ENCODE measurements at regions not wholly inside any gene's neighbourhood (a gene's known extent, or its start where the extent isn't known, plus 50 kb on each side); places are given as distances from the start of the nearest gene placed in this dataset.
"Not testable (repeated sequence)": the region's sequence is repeated elsewhere in the genome, so short reads cannot be mapped to it uniquely, and the experiment has no call there.

GRCh38 chr1:101587741-101588140, 350.9 kb downstream of the S1PR1 start:
- TF ChIP-seq, protein P1, sequence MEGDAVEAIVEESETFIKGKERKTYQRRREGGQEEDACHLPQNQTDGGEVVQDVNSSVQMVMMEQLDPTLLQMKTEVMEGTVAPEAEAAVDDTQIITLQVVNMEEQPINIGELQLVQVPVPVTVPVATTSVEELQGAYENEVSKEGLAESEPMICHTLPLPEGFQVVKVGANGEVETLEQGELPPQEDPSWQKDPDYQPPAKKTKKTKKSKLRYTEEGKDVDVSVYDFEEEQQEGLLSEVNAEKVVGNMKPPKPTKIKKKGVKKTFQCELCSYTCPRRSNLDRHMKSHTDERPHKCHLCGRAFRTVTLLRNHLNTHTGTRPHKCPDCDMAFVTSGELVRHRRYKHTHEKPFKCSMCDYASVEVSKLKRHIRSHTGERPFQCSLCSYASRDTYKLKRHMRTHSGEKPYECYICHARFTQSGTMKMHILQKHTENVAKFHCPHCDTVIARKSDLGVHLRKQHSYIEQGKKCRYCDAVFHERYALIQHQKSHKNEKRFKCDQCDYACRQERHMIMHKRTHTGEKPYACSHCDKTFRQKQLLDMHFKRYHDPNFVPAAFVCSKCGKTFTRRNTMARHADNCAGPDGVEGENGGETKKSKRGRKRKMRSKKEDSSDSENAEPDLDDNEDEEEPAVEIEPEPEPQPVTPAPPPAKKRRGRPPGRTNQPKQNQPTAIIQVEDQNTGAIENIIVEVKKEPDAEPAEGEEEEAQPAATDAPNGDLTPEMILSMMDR (IDR thresholded peaks at IDR 0.05; ENCODE audit: borderline replicate concordance, insufficient read depth, low read depth, low read length), result no peak
- no peak overlapping the region for H3K4me3 ChIP-seq (ENCODE audit: low read depth, low read length)

DNA sequence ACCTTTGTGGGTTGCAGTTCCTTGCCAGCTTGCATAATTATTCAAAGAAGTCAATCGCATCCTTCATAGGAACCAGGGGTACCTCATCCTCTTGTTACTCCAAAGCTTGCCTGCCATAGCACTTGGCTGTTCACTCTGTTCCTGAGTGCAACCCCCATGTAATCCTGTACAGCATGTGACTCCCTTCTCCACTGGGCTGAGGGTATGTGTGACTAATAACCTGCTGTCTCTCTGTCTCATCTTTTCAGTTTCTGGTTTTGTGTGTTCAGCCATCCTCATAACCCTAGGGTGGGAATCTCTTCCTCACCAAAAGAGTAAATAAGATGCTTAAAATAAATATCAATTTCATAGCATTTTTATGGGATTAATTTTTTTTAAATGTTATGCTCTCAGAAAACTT, 351.9 kb downstream of the S1PR1 start:
- TF ChIP-seq, protein P1 (IDR thresholded peaks at IDR 0.05; ENCODE audit: borderline replicate concordance, insufficient read depth, low read depth, low read length), result no peak
- H3K4me3 ChIP-seq (ENCODE audit: low read depth, low read length), result no peak overlapping the region

GRCh38 chr1:101592845-101593244, 356.0 kb downstream of the S1PR1 start:
- TF ChIP-seq, protein P1 (IDR thresholded peaks at IDR 0.05; ENCODE audit: borderline replicate concordance, insufficient read depth, low read depth, low read length), result no peak
- H3K4me3 ChIP-seq (ENCODE audit: low read depth, low read length), result no peak overlapping the region

GRCh38 chr1:101595881-101596374, 359.1 kb downstream of the S1PR1 start:
- TF ChIP-seq, protein P1 (IDR thresholded peaks at IDR 0.05; ENCODE audit: borderline replicate concordance, insufficient read depth, low read depth, low read length), result no peak
- no peak overlapping the region for H3K4me3 ChIP-seq (ENCODE audit: low read depth, low read length)

DNA sequence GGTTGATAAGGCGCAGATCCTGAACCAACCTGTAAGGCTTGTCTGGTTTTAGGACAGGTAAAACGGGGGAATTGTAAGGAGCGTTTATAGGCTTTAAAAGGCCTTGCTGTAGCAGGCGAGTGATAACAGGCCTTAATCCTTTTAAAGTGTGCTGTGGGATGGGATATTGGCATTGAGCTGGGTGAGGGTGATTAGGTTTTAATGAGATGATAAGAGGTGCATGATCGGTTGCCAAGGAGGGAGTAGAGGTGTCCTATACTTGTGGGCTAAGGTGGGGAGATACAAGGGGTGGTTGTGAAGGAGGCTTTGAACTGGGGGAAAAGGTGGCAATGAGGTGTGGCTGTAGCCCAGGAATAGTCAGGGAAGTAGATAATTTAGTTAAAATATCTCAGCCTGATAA, 363.8 kb downstream of the S1PR1 start:
- H3K4me3 ChIP-seq (ENCODE audit: low read depth, low read length), result not testable (repeated sequence)

DNA sequence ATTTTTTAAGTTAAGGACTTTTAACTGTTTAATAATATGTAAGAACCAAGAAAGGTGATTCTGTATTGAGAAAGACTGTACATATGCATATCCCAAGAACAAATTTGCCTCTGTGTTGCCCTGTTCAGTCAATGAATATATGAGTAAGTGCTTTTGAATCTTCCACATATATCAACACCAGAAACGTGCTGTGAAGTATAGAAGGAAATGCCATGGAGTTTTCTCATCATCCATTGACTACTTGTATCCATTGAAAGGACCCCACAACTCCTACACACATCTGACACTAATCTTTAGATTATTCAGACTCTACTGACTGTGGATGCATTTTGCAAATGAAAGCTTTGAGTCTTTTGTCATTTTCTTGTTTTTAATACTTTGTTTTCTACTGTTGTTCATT, 366.9 kb downstream of the S1PR1 start:
- TF ChIP-seq, protein P1 (IDR thresholded peaks at IDR 0.05; ENCODE audit: borderline replicate concordance, insufficient read depth, low read depth, low read length), result no peak
- no peak overlapping the region for H3K4me3 ChIP-seq (ENCODE audit: low read depth, low read length)

GRCh38 chr1:101605878-101606277, 369.1 kb downstream of the S1PR1 start:
- no peak overlapping the region for H3K4me3 ChIP-seq (ENCODE audit: low read depth, low read length)
- TF ChIP-seq, protein P1 (IDR thresholded peaks at IDR 0.05; ENCODE audit: borderline replicate concordance, insufficient read depth, low read depth, low read length), result no peak

DNA sequence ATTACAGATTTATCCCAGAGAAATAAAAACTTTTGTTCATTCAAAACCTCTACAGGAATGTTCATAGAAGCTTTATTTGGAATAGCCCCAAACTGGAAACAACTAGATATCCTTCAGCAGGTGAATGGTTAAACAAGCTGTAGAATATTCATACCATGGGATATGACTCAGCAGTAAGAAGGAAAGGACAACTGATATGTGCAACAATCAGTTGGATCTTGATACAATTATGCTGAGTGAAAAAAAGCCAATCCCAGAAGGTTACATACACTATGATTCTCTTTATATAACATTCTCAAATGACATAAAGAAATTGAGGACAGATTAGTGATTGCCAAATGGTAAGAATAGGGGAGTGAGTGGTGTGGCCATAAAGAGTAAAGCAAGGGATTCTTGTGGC, 376.7 kb downstream of the S1PR1 start:
- TF ChIP-seq, protein P1 (IDR thresholded peaks at IDR 0.05; ENCODE audit: borderline replicate concordance, insufficient read depth, low read depth, low read length), result no peak
- no peak overlapping the region for H3K4me3 ChIP-seq (ENCODE audit: low read depth, low read length)
